Kidney epithelial cell (primary cell): ENCODE measurements at regions not wholly inside any gene's neighbourhood (a gene's known extent, or its start where the extent isn't known, plus 50 kb on each side); places are given as distances from the start of the nearest gene placed in this dataset.

ENCODE experiments used
- DNase-seq: peaks from one replicate; pipeline ENCODE4 v3.0.0-alpha.2; 2010; ENCODE audit warnings: low read depth
- H3K27me3 ChIP-seq: 2 replicates; pipeline ENCODE4 v1.6.0; 2011; ENCODE audit warnings: low read length; ENCODE audit not compliant: control insufficient read depth, insufficient read depth
- H3K36me3 ChIP-seq: 2 replicates; pipeline ENCODE4 v1.5.1; 2011; ENCODE audit warnings: low read length; ENCODE audit not compliant: control insufficient read depth, insufficient read depth
- H3K4me3 ChIP-seq: 2 replicates; pipeline ENCODE4 v1.5.1; 2011; ENCODE audit warnings: low read depth, mild to moderate bottlenecking, control low read depth, low read length
- TF ChIP-seq, protein P1 (sequence below): IDR thresholded peaks from 2 replicates; pipeline ENCODE4 v1.5.1; 2011; ENCODE audit warnings: mild to moderate bottlenecking, moderate library complexity, low read length, control low read depth, inconsistent platforms; ENCODE audit not compliant: insufficient read depth, poor library complexity, severe bottlenecking

GRCh38 chrX:134167591-134168203 lies 69.3 kb upstream of the CCDC160 start:
- peaks cover 3% of the 10 kb centered on the region for H3K27me3 ChIP-seq

DNA sequence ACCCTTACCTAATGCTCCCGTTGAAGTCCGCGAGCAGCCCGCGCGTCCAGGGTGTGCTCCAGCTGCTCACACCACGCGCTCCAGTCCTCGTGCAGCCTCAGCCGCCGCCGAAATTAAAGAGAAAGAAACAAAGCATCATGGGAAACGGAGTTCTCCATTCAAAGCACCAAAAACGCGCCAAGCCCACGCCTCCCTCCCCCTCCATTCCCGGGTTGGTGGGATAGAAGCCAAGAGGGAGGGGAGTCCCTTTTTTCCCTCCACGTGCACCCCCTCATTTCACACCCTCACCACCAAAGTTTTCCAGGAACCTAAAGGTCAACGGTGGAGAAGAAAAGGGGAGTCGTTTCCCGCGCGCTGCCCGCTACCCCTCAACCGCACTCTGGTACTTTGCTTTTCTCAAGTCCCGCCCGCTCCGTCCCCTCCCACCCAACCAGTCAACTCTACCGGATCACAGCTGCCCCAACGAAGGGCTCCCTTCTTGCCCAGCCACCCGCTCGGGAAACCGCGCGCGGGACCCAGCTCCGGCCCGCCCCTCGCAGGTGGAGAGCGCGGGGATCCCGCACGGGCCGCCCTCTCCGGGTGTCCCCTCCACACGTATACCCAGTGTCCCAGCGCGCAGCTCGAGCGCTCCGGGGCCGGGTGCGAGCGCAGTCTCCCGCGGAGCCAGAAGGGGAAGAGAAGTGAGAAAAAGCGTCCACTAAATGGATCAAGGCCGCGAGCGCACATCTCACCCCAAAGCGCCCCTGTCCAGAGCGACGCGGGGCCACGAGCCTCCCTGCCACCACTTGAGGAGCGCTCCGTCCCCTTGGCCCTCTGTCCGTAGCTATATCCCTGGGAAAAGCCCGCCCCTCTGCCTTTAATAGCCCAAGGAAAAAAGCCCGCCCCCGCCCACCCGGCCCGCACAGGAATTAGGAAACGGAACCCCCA lies 65.1 kb upstream of the CCDC160 start:
- TF ChIP-seq, protein P1, sequence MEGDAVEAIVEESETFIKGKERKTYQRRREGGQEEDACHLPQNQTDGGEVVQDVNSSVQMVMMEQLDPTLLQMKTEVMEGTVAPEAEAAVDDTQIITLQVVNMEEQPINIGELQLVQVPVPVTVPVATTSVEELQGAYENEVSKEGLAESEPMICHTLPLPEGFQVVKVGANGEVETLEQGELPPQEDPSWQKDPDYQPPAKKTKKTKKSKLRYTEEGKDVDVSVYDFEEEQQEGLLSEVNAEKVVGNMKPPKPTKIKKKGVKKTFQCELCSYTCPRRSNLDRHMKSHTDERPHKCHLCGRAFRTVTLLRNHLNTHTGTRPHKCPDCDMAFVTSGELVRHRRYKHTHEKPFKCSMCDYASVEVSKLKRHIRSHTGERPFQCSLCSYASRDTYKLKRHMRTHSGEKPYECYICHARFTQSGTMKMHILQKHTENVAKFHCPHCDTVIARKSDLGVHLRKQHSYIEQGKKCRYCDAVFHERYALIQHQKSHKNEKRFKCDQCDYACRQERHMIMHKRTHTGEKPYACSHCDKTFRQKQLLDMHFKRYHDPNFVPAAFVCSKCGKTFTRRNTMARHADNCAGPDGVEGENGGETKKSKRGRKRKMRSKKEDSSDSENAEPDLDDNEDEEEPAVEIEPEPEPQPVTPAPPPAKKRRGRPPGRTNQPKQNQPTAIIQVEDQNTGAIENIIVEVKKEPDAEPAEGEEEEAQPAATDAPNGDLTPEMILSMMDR, result no peak
- H3K36me3 ChIP-seq, result no peaks in the 10 kb centered on the region
- DNase-seq, result no peak
- H3K4me3 ChIP-seq, result peak overlapping the region; percentile 38
- H3K27me3 ChIP-seq, result peaks cover 11% of the 10 kb centered on the region

More at GRCh38 chrX:134167591-134168203, 69.3 kb upstream of the CCDC160 start:
- TF ChIP-seq, protein P1, result no peak
- no peak for DNase-seq
- Histone ChIP-seq H3K4me3 (no peak overlapping the region), H3K36me3 (no peaks in the 10 kb centered on the region)

GRCh38 chrX:134172588-134173259 lies 64.3 kb upstream of the CCDC160 start:
- Histone ChIP-seq H3K27me3 (peaks cover 11% of the 10 kb centered on the region), H3K4me3 (peak overlapping the region; percentile 38), H3K36me3 (no peaks in the 10 kb centered on the region)
- no peak for DNase-seq
- TF ChIP-seq, protein P1, result no peak

DNA sequence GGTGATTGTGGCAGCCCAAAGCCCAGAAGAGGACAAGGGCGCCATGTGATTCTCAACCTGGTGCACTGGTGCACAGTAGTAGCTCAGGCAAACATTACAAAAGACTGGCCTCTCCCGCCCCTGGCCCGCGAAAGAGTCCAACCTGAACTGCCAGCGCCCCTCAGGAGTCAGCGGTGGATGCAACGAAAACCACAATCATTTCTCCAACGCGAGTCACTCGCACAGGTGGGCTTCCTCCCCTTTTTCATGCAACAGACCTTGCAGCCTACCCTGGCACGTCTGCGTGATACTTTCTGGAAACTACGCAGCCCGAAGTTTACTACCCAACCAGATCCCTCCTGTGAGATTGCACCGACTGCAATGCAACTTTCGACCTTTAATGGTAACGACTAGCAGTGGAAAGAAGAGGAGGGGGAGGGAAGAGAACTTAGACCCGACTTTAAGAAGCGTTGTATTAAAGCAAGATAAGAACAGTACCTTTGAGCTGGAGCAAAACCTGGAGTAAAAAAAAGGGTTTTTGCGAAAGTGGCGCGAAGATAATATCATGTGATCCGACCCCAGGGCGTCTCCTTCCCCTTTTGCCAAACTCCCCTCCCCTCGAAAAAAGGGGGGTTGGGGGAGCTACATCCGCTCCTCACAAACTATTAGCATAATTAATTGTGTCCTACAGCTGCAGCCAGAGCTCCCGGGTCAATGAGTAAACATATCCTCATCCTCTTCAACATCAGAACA lies 63.3 kb upstream of the CCDC160 start:
- H3K36me3 ChIP-seq, result no peaks in the 10 kb centered on the region
- no peak overlapping the region for H3K4me3 ChIP-seq
- no peak for DNase-seq
- H3K27me3 ChIP-seq, result peaks cover 11% of the 10 kb centered on the region
- TF ChIP-seq, protein P1, result no peak

GRCh38 chrX:134174273-134174660 lies 62.7 kb upstream of the CCDC160 start:
- H3K4me3 ChIP-seq, result no peak overlapping the region
- DNase-seq, result no peak
- H3K27me3 ChIP-seq, result peaks cover 11% of the 10 kb centered on the region
- H3K36me3 ChIP-seq, result no peaks in the 10 kb centered on the region
- TF ChIP-seq, protein P1, result no peak
